ENCODE measurements at regions not wholly inside any gene's neighbourhood (a gene's known extent, or its start where the extent isn't known, plus 50 kb on each side); places are given as distances from the start of the nearest gene placed in this dataset.

DNA sequence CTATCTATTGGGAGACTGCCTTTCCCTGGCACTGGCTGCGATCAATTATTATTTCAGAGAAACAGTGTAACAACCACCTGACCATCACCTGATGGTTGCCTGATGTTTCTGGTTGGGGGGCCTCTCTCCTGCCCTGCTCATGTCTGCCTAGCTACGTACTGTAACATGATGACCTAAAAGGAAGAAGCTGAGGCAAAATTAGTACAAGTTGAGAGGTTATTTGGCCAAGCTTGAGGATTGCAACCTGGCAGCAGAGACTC, 58.3 kb downstream of the OLFML3 start:
- no peak overlapping the region for H3K27ac Mint-ChIP-seq
- ChIA-PET CTCF (no interaction called here), POLR2A (no interaction called here)
- ATAC-seq (ENCODE audit: low read depth) (no peak), DNase-seq (no peak)
- H3K9me3 Mint-ChIP-seq = no peaks in the 10 kb centered on the region
- TF ChIP-seq, protein P1, sequence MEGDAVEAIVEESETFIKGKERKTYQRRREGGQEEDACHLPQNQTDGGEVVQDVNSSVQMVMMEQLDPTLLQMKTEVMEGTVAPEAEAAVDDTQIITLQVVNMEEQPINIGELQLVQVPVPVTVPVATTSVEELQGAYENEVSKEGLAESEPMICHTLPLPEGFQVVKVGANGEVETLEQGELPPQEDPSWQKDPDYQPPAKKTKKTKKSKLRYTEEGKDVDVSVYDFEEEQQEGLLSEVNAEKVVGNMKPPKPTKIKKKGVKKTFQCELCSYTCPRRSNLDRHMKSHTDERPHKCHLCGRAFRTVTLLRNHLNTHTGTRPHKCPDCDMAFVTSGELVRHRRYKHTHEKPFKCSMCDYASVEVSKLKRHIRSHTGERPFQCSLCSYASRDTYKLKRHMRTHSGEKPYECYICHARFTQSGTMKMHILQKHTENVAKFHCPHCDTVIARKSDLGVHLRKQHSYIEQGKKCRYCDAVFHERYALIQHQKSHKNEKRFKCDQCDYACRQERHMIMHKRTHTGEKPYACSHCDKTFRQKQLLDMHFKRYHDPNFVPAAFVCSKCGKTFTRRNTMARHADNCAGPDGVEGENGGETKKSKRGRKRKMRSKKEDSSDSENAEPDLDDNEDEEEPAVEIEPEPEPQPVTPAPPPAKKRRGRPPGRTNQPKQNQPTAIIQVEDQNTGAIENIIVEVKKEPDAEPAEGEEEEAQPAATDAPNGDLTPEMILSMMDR (IDR thresholded peaks at IDR 0.05) = no peak
- no peak overlapping the region for H3K4me3 Mint-ChIP-seq
- H3K27me3 Mint-ChIP-seq = no peaks in the 10 kb centered on the region
- no peaks in the 10 kb centered on the region for H3K36me3 Mint-ChIP-seq (ENCODE audit: low read depth)
- intact Hi-C loops (cut with micrococcal nuclease) = no loop called here
- no peaks in the 10 kb centered on the region for H3K4me1 Mint-ChIP-seq

DNA sequence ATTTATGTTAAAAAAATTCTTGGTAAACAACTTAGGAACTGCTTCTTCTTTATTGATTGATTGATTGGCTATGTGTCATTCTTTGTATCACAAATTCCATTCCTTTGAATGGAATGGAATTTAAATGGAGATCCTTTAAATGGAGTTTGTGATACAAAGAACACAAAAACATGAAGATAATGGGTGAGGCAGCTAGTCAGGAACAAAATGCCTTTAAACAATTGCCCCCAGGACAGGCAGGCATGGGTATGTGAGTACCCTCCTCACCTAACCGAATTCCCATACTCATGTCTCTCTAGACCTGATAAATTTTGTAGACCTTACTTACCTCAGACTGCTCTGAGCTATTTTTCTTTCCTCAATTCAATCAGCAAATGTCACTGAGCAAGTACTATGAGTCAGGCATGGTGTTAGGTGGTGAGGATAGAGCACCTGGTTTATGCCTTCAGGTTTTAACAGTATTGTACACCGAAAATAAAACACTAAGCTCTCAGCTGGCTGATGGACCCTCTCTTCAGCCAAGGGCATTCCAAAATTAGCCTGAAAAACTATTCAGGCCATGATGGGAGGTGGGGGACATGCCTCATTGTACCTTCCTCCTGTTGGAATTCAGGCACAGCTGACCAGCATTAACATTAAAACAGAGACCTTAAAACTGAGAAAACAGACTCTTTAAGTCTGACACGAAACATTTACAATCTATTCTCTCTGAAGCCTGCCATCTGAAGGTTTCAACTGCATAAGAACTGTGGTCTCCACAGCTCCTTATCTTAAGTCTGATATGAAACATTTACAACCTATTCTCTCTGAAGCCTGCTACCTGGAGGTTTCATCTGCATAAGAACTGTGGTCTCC, 58.9 kb downstream of the OLFML3 start:
- TF ChIP-seq, protein P1 (IDR thresholded peaks at IDR 0.05) = no peak
- no peaks in the 10 kb centered on the region for H3K4me1 Mint-ChIP-seq
- no peak overlapping the region for H3K27ac Mint-ChIP-seq
- H3K4me3 Mint-ChIP-seq = no peak overlapping the region
- no peaks in the 10 kb centered on the region for H3K27me3 Mint-ChIP-seq
- no peaks in the 10 kb centered on the region for H3K36me3 Mint-ChIP-seq (ENCODE audit: low read depth)
- no peak for ATAC-seq (ENCODE audit: low read depth)
- no peaks in the 10 kb centered on the region for H3K9me3 Mint-ChIP-seq
- ChIA-PET POLR2A (no interaction called here), CTCF (no interaction called here)
- intact Hi-C loops (cut with micrococcal nuclease) = no loop called here
- no peak for DNase-seq

Measured in activated B cell treated with CpG ODN at 0.5 μM for 24 hours (primary cell).